ENCODE measurements at regions not wholly inside any gene's neighbourhood (a gene's known extent, or its start where the extent isn't known, plus 50 kb on each side); places are given as distances from the start of the nearest gene placed in this dataset.

DNA sequence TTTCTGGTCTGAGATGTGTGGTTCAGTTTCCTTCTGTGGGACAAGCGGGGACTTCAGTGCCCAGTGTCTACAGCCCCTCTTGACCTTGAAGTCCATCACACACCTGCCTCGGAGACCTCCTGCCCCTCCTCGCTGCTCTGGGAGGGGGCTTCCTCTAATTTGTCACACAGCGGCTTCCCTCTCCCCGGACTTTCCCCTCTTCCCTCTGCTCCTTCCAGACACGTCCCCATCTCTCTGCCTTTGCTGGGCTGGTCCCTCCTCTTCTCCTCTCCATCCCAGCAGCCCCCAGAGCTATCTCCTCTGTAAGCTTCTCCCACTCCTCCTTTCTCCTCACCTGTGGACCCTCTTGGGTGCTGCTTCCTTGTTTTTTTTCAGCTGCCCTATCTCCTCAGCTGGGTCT lies 122.2 kb upstream of the SORCS3 start:
- no peak for DNase-seq (ENCODE audit: extremely low spot score)
- ChIA-PET CTCF (no interaction called here), POLR2A (interaction anchor here (0.6 kb wide), 1 partner anchor 375 kb away, joined by 3 read pairs; no protein-coding TSS in a partner anchor)
- no peak for TF ChIP-seq CTCF (IDR thresholded peaks at IDR 0.05; ENCODE audit: control extremely low read depth, extremely low read depth, low read depth, missing control alignments)

GRCh38 chr10:104520653-104521052 lies 120.4 kb upstream of the SORCS3 start:
- ChIA-PET CTCF (no interaction called here), POLR2A (no interaction called here)
- no peak for DNase-seq (ENCODE audit: extremely low spot score)
- TF ChIP-seq CTCF (IDR thresholded peaks at IDR 0.05; ENCODE audit: control extremely low read depth, extremely low read depth, low read depth, missing control alignments) = no peak

DNA sequence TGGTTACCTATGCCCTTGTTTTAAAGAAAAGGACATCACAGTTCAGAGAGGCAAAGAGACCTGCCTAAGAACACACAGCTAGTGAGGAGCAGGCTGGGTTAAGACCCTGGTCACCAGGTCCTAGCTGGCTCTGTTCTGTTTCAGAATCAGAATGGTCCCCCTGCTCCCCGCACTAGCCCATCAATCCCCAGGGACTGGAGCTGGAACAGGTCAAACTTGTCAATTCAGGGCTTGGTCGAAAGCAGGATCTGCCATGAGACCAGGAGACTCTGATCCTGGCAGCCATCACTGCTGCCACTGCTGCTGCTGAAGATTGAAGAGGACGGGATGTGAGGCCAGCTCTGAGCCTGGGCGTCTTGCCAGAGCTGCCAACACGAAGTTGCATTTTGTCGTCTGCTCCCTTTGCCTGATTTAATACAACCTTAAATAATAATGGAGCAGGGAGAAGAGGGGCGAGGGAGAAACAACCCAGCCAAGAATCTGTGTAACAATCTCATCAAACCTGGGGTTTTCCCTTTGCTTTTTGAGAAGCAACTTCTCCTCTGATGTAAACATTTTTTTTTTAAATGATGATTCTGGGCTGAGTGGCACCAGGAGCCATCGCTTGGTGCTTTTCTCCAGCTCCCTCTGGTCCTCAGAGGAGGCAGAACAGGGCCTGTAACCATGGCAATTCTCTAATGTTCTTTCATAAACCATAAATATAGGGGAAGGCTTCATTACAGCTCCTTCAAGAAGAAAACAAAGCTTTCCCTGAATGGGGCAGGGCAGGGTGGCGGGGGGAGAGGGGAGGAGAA lies 119.0 kb upstream of the SORCS3 start:
- ChIA-PET CTCF (no interaction called here), POLR2A (no interaction called here)
- TF ChIP-seq CTCF (IDR thresholded peaks at IDR 0.05; ENCODE audit: control extremely low read depth, extremely low read depth, low read depth, missing control alignments) = no peak
- DNase-seq (ENCODE audit: extremely low spot score) = no peak

GRCh38 chr10:104526188-104526587 lies 114.9 kb upstream of the SORCS3 start:
- TF ChIP-seq CTCF (IDR thresholded peaks at IDR 0.05; ENCODE audit: control extremely low read depth, extremely low read depth, low read depth, missing control alignments) = no peak
- no peak for DNase-seq (ENCODE audit: extremely low spot score)
- ChIA-PET CTCF (no interaction called here), POLR2A (no interaction called here)

DNA sequence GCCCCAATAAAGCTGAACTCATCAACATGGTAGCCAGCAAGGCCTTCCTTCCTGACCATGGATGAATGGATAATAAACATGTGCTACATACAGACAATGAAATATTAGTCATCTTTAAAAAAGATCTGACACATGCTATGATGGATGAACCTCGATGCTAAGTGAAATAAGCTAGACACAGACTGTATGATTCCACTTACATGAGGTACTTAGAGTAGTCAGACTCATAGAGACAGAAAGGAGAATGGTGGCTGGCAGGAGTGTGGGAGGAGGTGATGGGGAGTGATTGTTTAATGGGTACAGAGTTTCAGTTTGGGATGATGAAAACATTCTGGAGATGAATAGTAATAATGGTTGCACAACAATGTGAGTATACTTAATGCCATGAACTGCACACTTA lies 114.1 kb upstream of the SORCS3 start:
- TF ChIP-seq CTCF (IDR thresholded peaks at IDR 0.05; ENCODE audit: control extremely low read depth, extremely low read depth, low read depth, missing control alignments) = no peak
- no peak for DNase-seq (ENCODE audit: extremely low spot score)
- ChIA-PET POLR2A (no interaction called here), CTCF (no interaction called here)

GRCh38 chr10:104540181-104540580 lies 100.9 kb upstream of the SORCS3 start:
- no peak for TF ChIP-seq CTCF (IDR thresholded peaks at IDR 0.05; ENCODE audit: control extremely low read depth, extremely low read depth, low read depth, missing control alignments)
- CTCF ChIA-PET = no interaction called here
- no peak for DNase-seq (ENCODE audit: extremely low spot score)
- POLR2A ChIA-PET = no interaction called here
